NCI-H510A (cell line): ENCODE measurements at regions not wholly inside any gene's neighbourhood (a gene's known extent, or its start where the extent isn't known, plus 50 kb on each side); places are given as distances from the start of the nearest gene placed in this dataset.

Experiments
- DNase-seq: peaks from one replicate; lab custom pipeline; 2025; lab: John Stamatoyannopoulos, UW

DNA sequence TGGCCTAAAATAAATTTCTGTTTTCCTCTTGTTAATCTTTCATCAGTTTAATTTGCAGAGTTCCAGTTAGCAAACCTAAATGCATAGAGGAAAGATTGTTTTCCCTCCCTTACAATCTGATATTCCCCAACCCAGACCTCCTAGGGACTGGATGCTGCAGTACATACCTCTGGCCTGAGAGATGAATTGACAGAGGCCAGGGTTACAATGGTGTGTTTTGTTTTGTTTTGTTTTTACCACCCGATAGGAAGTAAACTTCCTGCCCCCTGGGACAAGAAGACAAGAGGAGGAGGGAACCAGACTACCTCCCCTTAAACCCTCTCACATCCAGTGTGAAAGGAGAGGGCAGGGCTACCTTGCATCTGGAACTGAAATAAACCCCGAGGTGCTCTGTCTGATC lies 319.0 kb downstream of the LRFN2 start:
- no peak for DNase-seq

DNA sequence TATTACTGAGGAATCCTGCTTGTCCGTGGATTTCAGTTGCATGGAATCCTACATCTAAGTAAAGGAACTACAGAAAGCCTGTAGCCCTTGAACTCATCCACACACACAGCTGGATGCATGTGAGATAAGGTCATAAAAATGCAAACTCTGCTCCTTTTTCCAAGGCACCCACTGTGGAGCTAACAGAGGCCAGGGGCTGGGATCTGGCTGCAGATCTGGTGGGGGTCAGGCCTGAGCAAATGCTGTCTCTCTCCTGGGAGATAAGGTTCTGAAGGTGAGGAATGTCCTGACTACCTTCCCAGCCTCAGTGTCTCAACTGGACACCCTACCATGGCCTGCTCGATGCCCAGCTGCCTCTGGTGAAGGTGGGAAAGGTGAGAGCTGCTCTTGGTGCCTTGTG lies 321.5 kb downstream of the LRFN2 start:
- no peak for DNase-seq

- no peak for DNase-seq
Observed at GRCh38 chr6:40263970-40264369, 323.2 kb downstream of the LRFN2 start.

DNA sequence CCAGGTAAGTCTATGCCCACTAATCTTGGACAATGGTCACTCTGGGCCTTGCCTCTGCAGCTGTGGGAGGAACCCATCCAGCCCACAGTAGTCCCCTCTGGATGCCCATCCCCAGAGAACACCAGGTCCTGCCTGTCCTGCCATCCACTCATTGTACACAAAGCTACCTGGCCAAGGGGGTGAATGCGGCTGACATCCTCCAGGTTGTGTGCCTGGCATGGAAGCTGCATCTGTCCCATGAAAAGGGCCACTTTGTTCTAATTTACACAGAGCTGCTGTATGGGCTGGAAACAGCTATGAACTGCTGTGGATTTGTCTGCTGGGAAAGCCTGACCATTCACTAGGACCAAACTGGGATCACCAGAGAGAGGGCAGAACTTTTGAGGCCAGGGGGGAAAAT lies 324.8 kb downstream of the LRFN2 start:
- DNase-seq: no peak

- DNase-seq: no peak
Observed at GRCh38 chr6:40258531-40258930, 324.3 kb upstream of the MOCS1 start.

GRCh38 chr6:40256831-40257230 lies 322.6 kb upstream of the MOCS1 start:
- DNase-seq: no peak

- no peak for DNase-seq
Observed at GRCh38 chr6:40256224-40256623, 322.0 kb upstream of the MOCS1 start.

GRCh38 chr6:40253420-40253819 lies 319.2 kb upstream of the MOCS1 start:
- no peak for DNase-seq

GRCh38 chr6:40252531-40253258 lies 318.4 kb upstream of the MOCS1 start:
- DNase-seq: no peak

- DNase-seq: peak; percentile 61
Observed at GRCh38 chr6:40251637-40252300, 317.5 kb upstream of the MOCS1 start.

DNA sequence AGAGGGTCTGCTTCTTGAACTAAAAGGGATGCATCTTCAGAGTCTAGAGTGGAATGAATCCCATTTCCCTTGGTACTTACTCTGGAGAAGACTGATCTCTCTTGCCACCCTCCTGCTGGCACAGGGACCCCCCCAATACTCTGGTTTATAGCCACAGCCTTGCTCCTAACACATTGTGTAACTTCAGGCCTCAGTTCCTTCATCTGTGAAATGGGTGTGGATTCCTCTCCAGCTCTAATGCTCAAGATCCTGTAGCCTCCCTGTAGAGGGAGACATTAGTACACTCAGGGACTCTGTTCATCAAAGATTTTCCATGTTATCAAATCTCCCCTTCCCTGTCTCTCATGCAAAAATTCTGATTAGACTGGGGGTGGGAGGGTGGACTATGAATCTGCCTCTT lies 315.7 kb upstream of the MOCS1 start:
- no peak for DNase-seq

DNA sequence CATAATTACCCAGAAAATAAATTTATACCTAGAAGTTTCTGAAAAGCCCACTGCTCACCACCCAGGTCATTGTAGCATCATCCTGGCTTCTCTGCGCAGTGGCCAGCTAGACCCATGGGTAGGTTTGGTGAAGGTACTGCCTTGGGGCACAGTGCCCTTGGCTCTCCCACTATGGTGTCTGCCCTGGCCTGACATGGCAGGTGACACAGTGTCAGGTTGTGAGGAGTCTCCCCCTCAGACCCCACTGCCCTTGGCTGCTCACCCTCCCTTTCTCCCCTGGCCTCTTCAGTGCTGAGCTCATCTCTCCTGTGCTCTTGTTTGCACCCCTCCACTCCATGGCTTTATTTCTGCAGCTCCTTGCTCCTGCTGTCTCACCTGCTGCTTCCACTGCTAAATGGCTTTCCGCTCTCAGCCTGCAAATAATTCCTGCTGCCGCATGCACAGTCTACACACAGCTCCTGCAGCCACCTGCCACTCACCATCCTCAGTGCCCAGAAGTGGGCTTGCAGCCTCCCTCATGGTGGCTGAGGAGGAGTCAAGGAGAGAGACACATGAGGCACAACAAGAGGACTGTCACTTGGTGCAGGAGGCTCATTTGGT lies 313.4 kb upstream of the MOCS1 start:
- DNase-seq: peak; percentile 17

DNA sequence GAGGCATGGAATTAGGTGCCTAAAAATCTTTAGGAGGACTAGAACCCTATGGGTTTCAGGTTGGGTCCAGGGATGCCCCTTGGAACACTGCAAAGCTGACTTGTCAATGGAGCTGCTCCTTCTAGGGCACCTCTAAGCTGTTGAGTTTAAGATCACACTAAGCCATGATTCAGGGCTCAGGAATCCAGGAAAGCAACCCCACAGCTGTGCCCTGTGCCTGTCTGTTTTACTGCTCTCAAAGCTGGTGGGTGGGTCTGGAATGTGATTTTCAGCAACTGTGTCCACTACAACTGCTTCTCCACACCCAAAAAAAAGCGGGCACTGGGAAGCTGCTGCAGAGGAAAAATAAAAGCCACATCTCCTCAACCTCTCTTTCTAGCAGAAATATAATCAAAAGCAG lies 310.4 kb upstream of the MOCS1 start:
- no peak for DNase-seq

- no peak for DNase-seq
Observed at GRCh38 chr6:40232698-40233097, 298.4 kb upstream of the MOCS1 start.

DNA sequence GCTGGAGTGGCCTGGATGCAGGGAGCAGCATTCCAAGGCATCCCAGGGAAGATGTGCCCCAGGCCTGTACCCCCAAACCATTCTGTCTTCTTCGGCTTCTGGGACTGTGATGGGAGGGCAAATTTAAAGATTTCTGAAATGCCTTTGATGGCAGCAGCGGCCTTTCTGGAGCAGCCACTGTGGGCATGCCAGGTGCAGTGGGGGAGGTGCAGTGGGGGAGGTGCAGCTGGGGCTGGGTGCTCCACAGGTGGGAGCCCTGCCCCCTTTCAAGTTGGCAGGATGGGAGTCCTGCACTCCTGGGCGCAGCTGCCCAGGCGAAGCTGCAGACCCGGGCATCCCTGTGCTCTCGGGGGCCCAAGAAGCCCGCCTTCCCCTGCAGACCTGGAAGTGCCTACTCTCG lies 293.5 kb upstream of the MOCS1 start:
- peak; percentile 30 for DNase-seq

- no peak for DNase-seq
Observed at GRCh38 chr6:40222354-40222753, 288.1 kb upstream of the MOCS1 start.

DNA sequence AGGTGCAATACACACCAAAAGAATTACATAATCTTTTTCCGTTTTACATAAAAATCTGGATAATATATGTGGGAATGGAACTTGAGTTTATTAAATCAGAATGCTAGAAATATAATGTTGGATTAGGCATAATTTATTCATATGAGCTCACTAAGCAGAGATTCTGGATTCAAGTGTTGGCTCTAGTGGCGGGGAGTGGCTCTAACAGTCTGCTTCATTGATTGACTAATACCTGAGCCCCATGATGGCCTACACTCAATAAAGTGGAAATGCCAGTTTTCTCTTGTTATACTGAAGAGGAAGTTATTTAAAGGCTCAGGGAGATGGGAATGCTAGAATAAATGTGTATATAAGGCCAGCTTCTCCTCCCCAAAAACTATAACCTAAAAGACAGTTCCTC lies 285.5 kb upstream of the MOCS1 start:
- DNase-seq: no peak

DNA sequence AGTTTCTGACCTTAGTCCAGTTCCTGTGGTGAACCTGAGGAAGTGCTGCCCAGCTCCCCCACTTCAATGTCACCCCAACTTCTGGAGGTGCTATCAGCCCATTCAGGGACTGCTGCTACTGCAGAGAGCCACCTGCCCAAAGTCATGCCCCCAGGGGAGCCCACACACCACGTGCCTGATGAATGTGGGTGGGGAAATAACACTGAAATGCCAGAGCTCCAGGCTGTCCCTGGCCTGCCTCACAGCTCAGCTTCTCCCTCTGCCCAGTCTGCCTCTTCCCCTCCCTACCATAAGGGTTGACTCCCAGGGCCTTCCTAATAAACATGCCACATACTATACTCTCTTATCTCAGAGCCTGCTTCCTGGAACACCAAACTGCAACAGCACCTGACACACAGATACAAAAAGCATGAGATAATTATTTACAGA lies 276.4 kb upstream of the MOCS1 start:
- no peak for DNase-seq

DNA sequence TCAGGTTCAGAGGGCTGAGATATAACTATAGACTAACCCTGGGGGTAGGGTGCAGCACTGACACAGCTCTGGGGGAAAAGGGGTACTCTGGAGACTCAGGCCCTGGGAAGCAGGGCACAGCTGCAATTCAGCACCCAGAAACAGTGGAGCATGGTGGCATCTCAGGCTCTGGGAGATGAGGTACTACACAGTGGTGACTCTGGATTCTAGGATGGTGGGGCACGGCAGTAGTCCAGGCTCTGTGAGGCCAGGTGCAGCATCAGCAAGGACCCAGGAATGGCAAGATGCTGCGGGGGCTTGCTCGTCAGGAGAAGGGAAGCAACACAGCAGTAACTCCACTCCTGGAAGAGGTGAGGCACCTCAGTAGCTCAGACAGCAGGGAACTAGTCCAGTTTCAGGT lies 271.5 kb upstream of the MOCS1 start:
- DNase-seq: no peak

- no peak for DNase-seq
Observed at GRCh38 chr6:40205004-40205403, 270.7 kb upstream of the MOCS1 start.

- no peak for DNase-seq
Observed at GRCh38 chr6:40197371-40197770, 263.1 kb upstream of the MOCS1 start.

GRCh38 chr6:40196135-40196518 lies 261.9 kb upstream of the MOCS1 start:
- DNase-seq: no peak

DNA sequence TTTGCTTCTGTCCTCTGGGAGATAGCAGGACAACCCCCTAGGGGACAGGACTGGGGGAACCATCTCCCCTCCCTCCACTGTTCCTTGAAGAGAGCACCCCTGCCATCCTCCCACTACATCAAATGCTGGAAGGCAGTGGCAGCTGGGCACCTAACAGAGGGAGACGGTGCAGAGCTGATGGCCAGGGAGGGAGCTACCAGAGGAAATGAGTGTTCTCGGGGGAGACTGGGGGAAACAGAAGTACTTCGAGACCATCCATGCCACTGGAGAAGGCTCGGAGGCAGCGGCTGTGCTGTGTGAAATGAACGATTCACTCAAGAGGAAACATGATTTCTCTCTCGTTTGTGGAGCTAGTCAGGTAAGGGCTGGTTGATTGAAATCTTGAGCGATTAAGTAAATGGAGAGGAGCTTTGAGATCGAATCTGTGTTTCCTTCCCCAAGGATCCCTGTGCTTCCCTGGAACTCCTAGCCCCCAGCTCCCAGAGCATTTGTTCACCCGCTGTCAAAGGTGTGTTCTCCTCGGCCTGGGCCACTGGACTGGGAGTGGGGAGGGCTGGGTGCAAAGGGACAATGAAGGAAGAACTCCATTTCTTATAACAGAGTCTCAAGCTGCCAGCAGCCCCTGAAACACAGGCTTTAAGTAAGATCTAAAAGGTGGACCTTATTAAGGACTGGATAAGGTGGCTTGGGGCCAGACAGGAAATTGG lies 261.3 kb upstream of the MOCS1 start:
- DNase-seq: no peak
